H9 (cell line): ENCODE measurements at regions not wholly inside any gene's neighbourhood (a gene's known extent, or its start where the extent isn't known, plus 50 kb on each side); places are given as distances from the start of the nearest gene placed in this dataset.

Source experiments
- DNase-seq: peaks from one replicate; pipeline ENCODE4 v3.0.0-alpha.2; 2017
- H2AFZ ChIP-seq: one replicate; pipeline ENCODE4 v1.6.1; 2013; ENCODE audit warnings: mild to moderate bottlenecking, low read length, control low read depth, moderate library complexity
- H2AK5ac ChIP-seq: 2 replicates; pipeline ENCODE4 v1.6.1; 2013; ENCODE audit warnings: low read length, control low read depth, mixed read lengths; ENCODE audit not compliant: insufficient read length
- H2BK120ac ChIP-seq: one replicate; pipeline ENCODE4 v1.6.1; 2013; ENCODE audit warnings: low read depth, mild to moderate bottlenecking, low read length, control low read depth, inconsistent platforms; ENCODE audit not compliant: poor library complexity, severe bottlenecking
- H2BK12ac ChIP-seq: 2 replicates; pipeline ENCODE4 v1.6.1; 2013; ENCODE audit warnings: low read length, control low read depth, mixed read lengths, low read depth; ENCODE audit not compliant: insufficient read length
- H2BK15ac ChIP-seq: 2 replicates; pipeline ENCODE4 v1.6.1; 2013; ENCODE audit warnings: low read depth, low read length, control low read depth
- H2BK20ac ChIP-seq: one replicate; pipeline ENCODE4 v1.6.1; 2013; ENCODE audit warnings: low read depth, mild to moderate bottlenecking, low read length, control low read depth, inconsistent platforms; ENCODE audit not compliant: poor library complexity, severe bottlenecking
- H2BK5ac ChIP-seq: 2 replicates; pipeline ENCODE4 v1.6.1; 2013; ENCODE audit warnings: low read length, control low read depth, mixed read lengths; ENCODE audit not compliant: insufficient read length
- H3K14ac ChIP-seq: 2 replicates; pipeline ENCODE4 v1.6.1; 2013; ENCODE audit warnings: low read length, control low read depth; ENCODE audit not compliant: insufficient read depth
- H3K18ac ChIP-seq: 2 replicates; pipeline ENCODE4 v1.6.1; 2013; ENCODE audit warnings: low read depth, mild to moderate bottlenecking, mixed read lengths, low read length, control low read depth; ENCODE audit not compliant: insufficient read length
- H3K23ac ChIP-seq: 2 replicates; pipeline ENCODE4 v1.6.1; 2013; ENCODE audit warnings: low read length, control low read depth, mixed read lengths, low read depth; ENCODE audit not compliant: insufficient read length
- H3K23me2 ChIP-seq: 2 replicates; pipeline ENCODE4 v1.6.1; 2013; ENCODE audit warnings: low read depth, mild to moderate bottlenecking, mixed read lengths, low read length, control low read depth; ENCODE audit not compliant: insufficient read length, poor library complexity, severe bottlenecking
- H3K27ac ChIP-seq: 2 replicates; pipeline ENCODE4 v1.5.1; 2013; ENCODE audit warnings: low read length, control low read depth, mixed read lengths, low read depth; ENCODE audit not compliant: insufficient read length
- H3K27me3 ChIP-seq: 2 replicates; pipeline ENCODE4 v1.6.1; 2013; ENCODE audit warnings: low read length, control low read depth, inconsistent platforms; ENCODE audit not compliant: insufficient read depth
- H3K4ac ChIP-seq: 2 replicates; pipeline ENCODE4 v1.6.1; 2013; ENCODE audit warnings: low read depth, mild to moderate bottlenecking, control low read depth, inconsistent platforms, low read length, moderate library complexity
- H3K4me1 ChIP-seq: 2 replicates; pipeline ENCODE4 v1.6.1; 2013; ENCODE audit warnings: low read length, control low read depth, inconsistent platforms; ENCODE audit not compliant: insufficient read depth
- H3K4me2 ChIP-seq: 2 replicates; pipeline ENCODE4 v1.6.1; 2013; ENCODE audit warnings: low read length, control low read depth, mixed read lengths; ENCODE audit not compliant: insufficient read length, insufficient read depth
- H3K56ac ChIP-seq: 2 replicates; pipeline ENCODE4 v1.6.1; 2013; ENCODE audit warnings: low read depth, mild to moderate bottlenecking, mixed read lengths, low read length, control low read depth; ENCODE audit not compliant: insufficient read length
- H3K79me1 ChIP-seq: 2 replicates; pipeline ENCODE4 v1.6.1; 2013; ENCODE audit warnings: low read depth, mild to moderate bottlenecking, moderate library complexity, low read length, control low read depth, inconsistent platforms; ENCODE audit not compliant: insufficient read depth, poor library complexity, severe bottlenecking
- H3K79me2 ChIP-seq: 2 replicates; pipeline ENCODE4 v1.6.1; 2013; ENCODE audit warnings: low read length, control low read depth, inconsistent platforms; ENCODE audit not compliant: insufficient read depth
- H3K9ac ChIP-seq: 2 replicates; pipeline ENCODE4 v1.6.1; 2013; ENCODE audit warnings: low read length, control low read depth, mixed read lengths; ENCODE audit not compliant: insufficient read length; ENCODE audit errors: extremely low read depth
- H3K9me3 ChIP-seq: one replicate; pipeline ENCODE4 v1.6.1; 2013; ENCODE audit warnings: low read depth, low read length, inconsistent platforms; ENCODE audit not compliant: control insufficient read depth
- H3T11ph ChIP-seq: one replicate; pipeline ENCODE4 v1.6.1; 2013; ENCODE audit warnings: mild to moderate bottlenecking, low read length, control low read depth, inconsistent platforms
- H4K20me1 ChIP-seq: one replicate; pipeline ENCODE4 v1.6.1; 2013; ENCODE audit not compliant: control insufficient read depth, insufficient read length, insufficient read depth
- H4K5ac ChIP-seq: 2 replicates; pipeline ENCODE4 v1.6.1; 2013; ENCODE audit warnings: low read depth, mild to moderate bottlenecking, mixed read lengths, low read length, control low read depth; ENCODE audit not compliant: insufficient read length
- H4K8ac ChIP-seq: replicated peaks from 2 replicates; pipeline ENCODE4 v1.6.1; 2013; ENCODE audit warnings: low read length, control low read depth, mixed read lengths, low read depth; ENCODE audit not compliant: insufficient read length
- H4K91ac ChIP-seq: 2 replicates; pipeline ENCODE4 v1.6.1; 2013; ENCODE audit warnings: low read depth, mild to moderate bottlenecking, moderate library complexity, mixed read lengths, low read length, control low read depth; ENCODE audit not compliant: insufficient read length
- H3K27ac Mint-ChIP-seq, 3 experiments: 2 replicates in 2 of 3; 3 replicates in 1 of 3; pipeline ENCODE4 v1.8.0; 2020 to 2021; ENCODE audit warnings: mixed read lengths in 3 of 3, mild to moderate bottlenecking in 1 of 3, moderate library complexity in 1 of 3
- H3K27me3 Mint-ChIP-seq: 2 replicates; pipeline ENCODE4 v1.8.0; 2021; ENCODE audit warnings: low read depth, mild to moderate bottlenecking, moderate library complexity, mixed read lengths
- H3K36me3 Mint-ChIP-seq, 3 experiments: 2 replicates in 2 of 3; 3 replicates in 1 of 3; pipeline ENCODE4 v1.8.0; 2020 to 2021; ENCODE audit warnings: low read depth in 3 of 3, mixed read lengths in 3 of 3; ENCODE audit not compliant: insufficient read depth in 1 of 3
- H3K4me1 Mint-ChIP-seq, 2 experiments: 2 replicates each; pipeline ENCODE4 v1.8.0; 2020; ENCODE audit warnings: mixed read lengths in 2 of 2
- H3K4me3 Mint-ChIP-seq, 2 experiments: 2 replicates in 1 of 2; 3 replicates in 1 of 2; pipeline ENCODE4 v1.8.0; 2020 to 2021; ENCODE audit warnings: mild to moderate bottlenecking in 2 of 2, mixed read lengths in 2 of 2, moderate library complexity in 1 of 2
- H3K9me3 Mint-ChIP-seq, 2 experiments: 2 replicates in 1 of 2; 3 replicates in 1 of 2; pipeline ENCODE4 v1.8.0; 2020; ENCODE audit warnings: mild to moderate bottlenecking in 2 of 2, mixed read lengths in 2 of 2, moderate library complexity in 1 of 2
- WGBS: extraction: QIAGEN DNeasy Blood & Tissue Kit; methylation state at CpG from one replicate; pipeline ENCODE4 v1.1.7; 2013; ENCODE audit warnings: missing lambda C conversion rate, low lambda C conversion rate, mixed read lengths; ENCODE audit not compliant: insufficient read length; ENCODE audit errors: extremely low coverage; 5-methylcytosine and 5-hydroxymethylcytosine counted together
- TF ChIP-seq, protein P1 (sequence below): fragments of 200-600 bp; sonication (generic); conservative IDR thresholded peaks from 3 replicates; pipeline ENCODE4 v1.8.0; 2021; ENCODE audit warnings: antibody characterized with exemption, mild to moderate bottlenecking

GRCh38 chr5:159452480-159453167 lies 122.3 kb upstream of the IL12B start:
- Histone ChIP-seq H3K56ac (no peak overlapping the region), H3K18ac (no peak overlapping the region), H3K4ac (no peak overlapping the region), H2BK12ac (no peak overlapping the region), H3K4me1 (no peaks in the 10 kb centered on the region), H4K5ac (no peak overlapping the region), H2BK120ac (no peak overlapping the region), H3K79me1 (no peaks in the 10 kb centered on the region), H3K14ac (no peak overlapping the region), H3K23ac (no peak overlapping the region), H4K8ac (no peak overlapping the region), H3K9ac (no peak overlapping the region), H3T11ph (no peak overlapping the region), H2BK5ac (no peak overlapping the region), H3K27me3 (no peaks in the 10 kb centered on the region), H2BK20ac (no peak overlapping the region), H4K20me1 (no peaks in the 10 kb centered on the region), H3K4me2 (no peak overlapping the region), H2BK15ac (no peak overlapping the region), H3K9me3 (no peaks in the 10 kb centered on the region), H2AK5ac (no peak overlapping the region), H2AFZ (no peak overlapping the region), H3K79me2 (no peaks in the 10 kb centered on the region), H3K27ac (no peak overlapping the region), H4K91ac (no peak overlapping the region), H3K23me2 (no peaks in the 10 kb centered on the region)
- Mint-ChIP-seq H3K9me3 (no peaks in the 10 kb centered on the region), H3K4me1 (no peaks in the 10 kb centered on the region; a peak in 1 of 4 replicates), H3K36me3 (no peaks in the 10 kb centered on the region; a peak in 1 of 7 replicates), H3K4me3 (no peak overlapping the region), H3K27ac (no peak overlapping the region; a peak in 1 of 7 replicates), H3K27me3 (no peaks in the 10 kb centered on the region; the same call in 1 of the 2 replicates)
- no peak for DNase-seq
- no CpG with 5 or more reads among the region's 11 CpGs for WGBS
- TF ChIP-seq, protein P1, sequence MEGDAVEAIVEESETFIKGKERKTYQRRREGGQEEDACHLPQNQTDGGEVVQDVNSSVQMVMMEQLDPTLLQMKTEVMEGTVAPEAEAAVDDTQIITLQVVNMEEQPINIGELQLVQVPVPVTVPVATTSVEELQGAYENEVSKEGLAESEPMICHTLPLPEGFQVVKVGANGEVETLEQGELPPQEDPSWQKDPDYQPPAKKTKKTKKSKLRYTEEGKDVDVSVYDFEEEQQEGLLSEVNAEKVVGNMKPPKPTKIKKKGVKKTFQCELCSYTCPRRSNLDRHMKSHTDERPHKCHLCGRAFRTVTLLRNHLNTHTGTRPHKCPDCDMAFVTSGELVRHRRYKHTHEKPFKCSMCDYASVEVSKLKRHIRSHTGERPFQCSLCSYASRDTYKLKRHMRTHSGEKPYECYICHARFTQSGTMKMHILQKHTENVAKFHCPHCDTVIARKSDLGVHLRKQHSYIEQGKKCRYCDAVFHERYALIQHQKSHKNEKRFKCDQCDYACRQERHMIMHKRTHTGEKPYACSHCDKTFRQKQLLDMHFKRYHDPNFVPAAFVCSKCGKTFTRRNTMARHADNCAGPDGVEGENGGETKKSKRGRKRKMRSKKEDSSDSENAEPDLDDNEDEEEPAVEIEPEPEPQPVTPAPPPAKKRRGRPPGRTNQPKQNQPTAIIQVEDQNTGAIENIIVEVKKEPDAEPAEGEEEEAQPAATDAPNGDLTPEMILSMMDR, result no peak
